Common myeloid progenitor, CD34-positive (primary cell): ENCODE measurements at regions not wholly inside any gene's neighbourhood (a gene's known extent, or its start where the extent isn't known, plus 50 kb on each side); places are given as distances from the start of the nearest gene placed in this dataset.

Source experiments
- CTCF ChIA-PET: fragments of 350-600 bp; sonication (Branson Sonifier 250); formaldehyde crosslinking; loops from one replicate; lab custom pipeline; 2021; ENCODE audit warnings: antibody characterized with exemption; lab: Charles Lee
- POLR2A ChIA-PET: fragments of 350-600 bp; sonication (Branson Sonifier 250); formaldehyde crosslinking; loops from one replicate; lab custom pipeline; 2021; ENCODE audit warnings: antibody characterized with exemption; lab: Charles Lee
- DNase-seq, 3 donors: peaks; one replicate each; pipeline versions ENCODE4 v3.0.0 to v3.0.0-alpha.2; 2013
- H3K27ac ChIP-seq, 2 experiments: 1 replicate in 1 of 2; 2 replicates in 1 of 2; pipeline ENCODE4 v1.7.0; 2013; ENCODE audit warnings: inconsistent platforms in 2 of 2, low read length in 2 of 2, mild to moderate bottlenecking in 2 of 2, low read depth in 1 of 2, moderate library complexity in 1 of 2; ENCODE audit not compliant: severe bottlenecking in 2 of 2, insufficient read depth in 1 of 2, poor library complexity in 1 of 2
- H3K27me3 ChIP-seq, 5 experiments: replicated peaks in 2 of 5; 1 replicate in 3 of 5; 2 replicates in 2 of 5; pipeline versions ENCODE4 v1.6.1 to v1.7.0; 2013; ENCODE audit warnings: low read length in 4 of 5, mild to moderate bottlenecking in 2 of 5, moderate library complexity in 2 of 5, inconsistent platforms in 1 of 5; ENCODE audit not compliant: insufficient read depth in 5 of 5, control insufficient read depth in 4 of 5
- H3K36me3 ChIP-seq, 4 experiments: 1 replicate in 2 of 4; 2 replicates in 2 of 4; pipeline versions ENCODE4 v1.6.1 to v1.7.0; 2013; ENCODE audit warnings: low read length in 3 of 4, control low read depth in 1 of 4, mild to moderate bottlenecking in 1 of 4; ENCODE audit not compliant: control insufficient read depth in 4 of 4, insufficient read depth in 4 of 4
- H3K4me1 ChIP-seq, 4 experiments: 1 replicate in 3 of 4; 2 replicates in 1 of 4; pipeline versions ENCODE4 v1.6.1 to v1.7.1; 2013; ENCODE audit warnings: low read length in 3 of 4, mild to moderate bottlenecking in 3 of 4, control low read depth in 1 of 4, inconsistent platforms in 1 of 4, moderate library complexity in 1 of 4; ENCODE audit not compliant: control insufficient read depth in 4 of 4, insufficient read depth in 4 of 4; ENCODE audit errors: control extremely low read depth in 1 of 4
- H3K4me3 ChIP-seq, 7 experiments: 1 replicate in 4 of 7; 2 replicates in 3 of 7; pipeline versions ENCODE4 v1.5.1 to v1.7.0; 2013; ENCODE audit warnings: mild to moderate bottlenecking in 7 of 7, low read length in 6 of 7, moderate library complexity in 6 of 7, inconsistent platforms in 2 of 7, low read depth in 2 of 7, control low read depth in 1 of 7; ENCODE audit not compliant: insufficient read depth in 4 of 7, control insufficient read depth in 1 of 7; ENCODE audit errors: extremely low read depth in 1 of 7
- H3K9me3 ChIP-seq, 5 experiments: 1 replicate in 4 of 5; 2 replicates in 1 of 5; pipeline versions ENCODE4 v1.6.1 to v1.7.1; 2013; ENCODE audit warnings: low read length in 4 of 5, mild to moderate bottlenecking in 2 of 5, inconsistent platforms in 1 of 5, low read depth in 1 of 5, moderate library complexity in 1 of 5; ENCODE audit not compliant: control insufficient read depth in 4 of 5, insufficient read depth in 2 of 5; ENCODE audit errors: control extremely low read depth in 1 of 5
- WGBS: methylation state at CpG from one replicate; pipeline ENCODE4 v1.1.5; 2013; ENCODE audit not compliant: insufficient coverage; 5-methylcytosine and 5-hydroxymethylcytosine counted together

DNA sequence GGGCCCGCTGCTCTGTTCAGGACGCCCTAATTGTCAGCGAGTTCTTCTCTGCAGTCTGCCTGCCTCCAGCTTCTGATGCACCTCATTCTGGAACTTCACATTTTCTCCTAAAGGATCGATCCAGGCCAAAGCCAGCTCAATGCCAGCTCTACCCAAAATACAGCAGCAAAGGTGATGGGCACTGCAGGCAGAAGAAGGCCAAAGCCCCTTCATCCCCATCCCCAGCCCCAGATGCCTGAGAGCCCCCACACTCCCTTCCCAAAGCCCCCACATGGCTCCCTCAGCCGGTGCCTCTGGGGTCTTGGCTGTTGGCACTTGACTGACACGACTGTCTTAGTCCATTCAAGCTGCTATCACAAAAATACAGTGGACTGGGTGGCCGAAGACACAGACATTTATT, 410.3 kb downstream of the BRD1 start:
- ChIA-PET POLR2A (no interaction called here), CTCF (no interaction called here)
- no peak for DNase-seq
- H3K4me3 ChIP-seq: no peak overlapping the region
- WGBS: 90% methylated on average over 7 of the region's 7 CpGs
- no peak overlapping the region for H3K27ac ChIP-seq
- peaks cover 0 to 18% (median 3%) of the 10 kb centered on the region in 5 experiments for H3K27me3 ChIP-seq
- H3K9me3 ChIP-seq: peaks cover 0 to 8% (median 0%) of the 10 kb centered on the region in 5 experiments
- no peaks in the 10 kb centered on the region for H3K4me1 ChIP-seq
- no peaks in the 10 kb centered on the region for H3K36me3 ChIP-seq

DNA sequence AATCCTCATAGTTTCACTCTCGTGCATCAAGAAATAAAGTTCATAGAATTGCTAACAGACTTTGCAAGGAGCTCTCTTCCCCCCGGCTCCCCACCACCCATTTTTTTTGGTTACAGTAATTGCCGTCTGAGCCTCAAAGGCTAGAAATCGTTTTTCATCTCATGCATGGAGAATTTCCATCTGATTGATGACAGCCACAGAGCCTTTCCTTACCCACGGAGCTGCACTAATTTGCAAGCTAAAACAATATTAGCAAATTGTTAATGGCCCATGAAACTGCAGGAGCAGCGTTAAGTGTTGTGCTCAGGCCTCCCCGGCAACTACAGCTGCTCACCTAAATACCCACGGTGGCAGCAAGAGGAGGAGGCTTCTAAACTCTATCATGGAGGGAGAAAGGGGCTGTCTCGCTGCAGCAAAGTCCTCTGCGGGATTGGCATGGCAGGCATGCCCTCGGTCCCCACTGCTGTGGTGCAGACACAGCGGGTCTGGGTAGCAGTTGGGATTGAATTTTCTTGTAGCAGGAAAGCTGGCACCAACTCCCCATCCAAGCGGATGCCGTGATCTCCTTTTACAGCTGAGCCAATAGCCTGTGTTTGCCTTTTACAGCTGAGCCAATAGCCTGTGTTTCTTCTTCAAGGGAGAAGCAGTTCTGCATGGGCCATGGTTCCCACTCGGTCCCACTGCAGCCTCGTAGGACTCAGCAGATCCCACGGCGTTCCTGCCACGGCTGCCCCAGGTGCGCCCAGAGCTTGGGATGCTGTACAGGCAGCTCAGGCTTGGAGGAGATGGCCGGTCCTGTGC, 412.3 kb downstream of the BRD1 start:
- Histone ChIP-seq H3K36me3 (no peaks in the 10 kb centered on the region), H3K4me1 (no peaks in the 10 kb centered on the region), H3K9me3 (peaks cover 0 to under 1% (median 0%) of the 10 kb centered on the region in 5 experiments), H3K27ac (no peak overlapping the region), H3K4me3 (no peak overlapping the region), H3K27me3 (peaks cover 0 to 17% (median 3%) of the 10 kb centered on the region in 5 experiments)
- CTCF ChIA-PET: no interaction called here
- no peak for DNase-seq
- WGBS: 78% methylated on average over 19 of the region's 21 CpGs
- POLR2A ChIA-PET: no interaction called here

DNA sequence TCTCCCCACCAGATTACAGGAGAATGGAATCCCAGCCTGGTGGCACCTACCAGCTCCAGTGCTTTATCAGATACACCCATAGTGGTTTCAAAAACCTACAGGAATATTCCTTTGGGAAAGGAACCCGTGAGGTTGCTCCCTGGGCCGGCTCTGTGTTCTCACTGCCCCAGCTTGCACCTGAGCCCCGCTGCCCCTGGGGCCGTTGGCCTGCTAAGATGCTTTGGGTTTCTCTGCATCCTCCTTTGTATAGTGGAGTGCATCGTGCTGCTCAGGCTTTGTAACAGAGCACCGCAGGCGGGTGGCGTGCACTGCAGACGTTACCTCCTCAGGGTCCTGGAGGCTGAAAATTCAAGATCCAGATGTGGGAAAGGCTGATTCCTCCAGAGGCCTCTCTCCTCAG, 414.1 kb downstream of the BRD1 start:
- Histone ChIP-seq H3K27ac (no peak overlapping the region), H3K4me3 (no peak overlapping the region), H3K27me3 (peaks cover 0 to 21% (median 5%) of the 10 kb centered on the region in 5 experiments), H3K9me3 (peaks cover 0 to 8% (median 4%) of the 10 kb centered on the region in 5 experiments), H3K36me3 (no peaks in the 10 kb centered on the region), H3K4me1 (no peaks in the 10 kb centered on the region)
- ChIA-PET CTCF (no interaction called here), POLR2A (no interaction called here)
- no peak for DNase-seq
- 84% methylated on average over 9 of the region's 9 CpGs for WGBS

DNA sequence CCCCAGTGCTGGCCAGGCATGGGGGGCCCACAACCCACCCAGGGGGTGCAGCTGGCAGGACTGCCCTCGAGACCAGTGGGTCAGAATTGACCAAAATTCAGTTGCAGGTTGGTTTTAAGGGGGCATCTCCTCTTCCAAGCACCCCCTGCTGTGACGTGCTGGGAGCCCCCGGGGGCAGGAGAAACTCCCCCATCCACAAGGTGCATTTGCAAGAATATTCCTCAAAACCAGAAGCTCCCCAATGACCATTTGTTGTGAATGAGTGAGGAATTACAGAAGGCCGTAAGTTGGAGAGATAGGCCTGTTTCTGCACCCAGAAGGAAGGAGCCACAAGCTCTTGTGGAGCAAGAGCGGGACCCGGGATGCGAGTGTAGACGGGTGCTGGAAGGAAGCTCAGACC, 414.5 kb downstream of the BRD1 start:
- Histone ChIP-seq H3K4me1 (no peaks in the 10 kb centered on the region), H3K36me3 (no peaks in the 10 kb centered on the region), H3K27me3 (peaks cover 0 to 21% (median 5%) of the 10 kb centered on the region in 5 experiments), H3K4me3 (no peak overlapping the region), H3K9me3 (peaks cover 0 to 8% (median 4%) of the 10 kb centered on the region in 5 experiments), H3K27ac (no peak overlapping the region)
- ChIA-PET CTCF (no interaction called here), POLR2A (no interaction called here)
- no peak for DNase-seq
- 93% methylated on average over 5 of the region's 8 CpGs for WGBS

DNA sequence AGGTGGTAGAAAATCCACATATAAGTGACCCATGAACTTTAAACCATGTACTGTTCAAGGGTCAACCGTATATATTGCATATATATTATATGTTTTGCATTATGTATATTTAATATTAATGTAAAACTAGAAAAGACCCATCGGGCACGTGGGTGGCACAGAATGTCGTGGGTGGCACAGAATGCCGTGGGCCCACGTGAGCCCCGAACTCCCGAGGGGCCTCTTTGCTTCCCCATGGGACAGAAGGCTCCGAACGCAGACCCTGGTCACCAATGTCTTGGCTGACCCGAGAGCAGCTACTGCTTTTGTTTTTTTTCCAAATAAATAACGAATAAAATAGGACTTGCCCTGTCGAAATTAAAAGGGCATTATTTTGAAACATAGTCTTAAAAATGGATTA, 415.4 kb downstream of the BRD1 start:
- Histone ChIP-seq H3K4me1 (no peaks in the 10 kb centered on the region), H3K4me3 (no peak overlapping the region), H3K27ac (no peak overlapping the region), H3K9me3 (peaks cover 0 to 8% (median 4%) of the 10 kb centered on the region in 5 experiments), H3K36me3 (no peaks in the 10 kb centered on the region), H3K27me3 (peaks cover 0 to 21% (median 5%) of the 10 kb centered on the region in 5 experiments)
- WGBS: 94% methylated on average over 9 of the region's 13 CpGs
- ChIA-PET POLR2A (no interaction called here), CTCF (no interaction called here)
- DNase-seq: no peak

DNA sequence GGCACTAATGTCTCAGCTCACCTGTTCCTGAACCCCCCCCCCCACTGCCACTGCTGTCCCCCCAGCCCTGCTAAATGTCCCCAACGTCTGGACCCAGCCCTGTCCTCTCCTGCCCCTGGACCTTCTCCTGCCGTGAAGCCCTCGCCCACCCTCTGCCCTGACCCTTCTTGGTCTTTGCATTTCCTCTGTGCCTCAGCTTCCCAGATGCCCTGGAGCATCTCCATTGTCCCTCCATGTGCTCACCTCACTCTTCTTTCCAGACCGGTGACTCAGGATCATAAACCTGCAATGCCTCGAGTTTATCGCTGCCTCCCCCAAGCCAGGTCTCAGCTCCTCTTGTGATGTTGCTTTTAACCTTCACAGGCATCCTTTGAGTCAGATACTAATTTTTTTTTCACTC, 416.4 kb downstream of the BRD1 start:
- POLR2A ChIA-PET: no interaction called here
- peaks cover 0 to 8% (median 4%) of the 10 kb centered on the region in 5 experiments for H3K9me3 ChIP-seq
- 93% methylated on average over 5 of the region's 6 CpGs for WGBS
- H3K4me3 ChIP-seq: no peak overlapping the region
- no peaks in the 10 kb centered on the region for H3K4me1 ChIP-seq
- DNase-seq: no peak
- H3K27me3 ChIP-seq: peaks cover 0 to 27% (median 5%) of the 10 kb centered on the region in 5 experiments
- no peaks in the 10 kb centered on the region for H3K36me3 ChIP-seq
- CTCF ChIA-PET: no interaction called here
- H3K27ac ChIP-seq: no peak overlapping the region

DNA sequence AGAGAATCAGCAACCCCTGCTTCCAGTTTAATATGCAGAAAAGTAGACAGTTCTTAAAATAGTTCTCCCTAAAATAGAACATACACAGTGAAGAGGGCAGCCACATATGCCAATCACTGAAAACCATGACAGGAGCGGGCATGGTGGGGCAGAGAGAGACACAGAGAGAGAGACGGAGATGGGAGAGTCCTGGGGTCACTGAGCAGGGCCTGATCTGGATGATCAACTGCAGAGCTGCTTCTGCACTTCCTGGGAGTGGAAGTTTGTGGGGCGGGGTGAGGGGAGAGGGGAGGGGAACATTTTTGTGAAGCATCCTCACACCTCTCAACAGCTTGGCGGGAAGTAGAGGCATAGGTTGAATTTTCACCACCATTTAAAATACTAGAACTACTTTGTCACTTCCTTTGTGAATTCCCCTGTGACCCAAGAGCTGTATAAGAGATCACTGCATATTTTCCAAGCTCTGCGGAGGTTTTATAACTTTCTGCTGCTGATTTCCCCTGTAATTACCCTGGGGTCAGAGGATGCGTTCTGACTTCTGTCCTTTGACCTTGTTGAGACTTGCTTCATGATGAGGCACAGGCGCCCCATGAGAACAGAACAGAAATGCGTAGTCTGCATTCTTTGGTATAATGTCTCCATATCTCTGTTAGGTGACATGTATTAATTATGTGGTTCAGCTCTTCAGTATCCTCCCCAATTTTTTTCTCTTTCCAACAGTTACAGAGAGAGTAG, 419.4 kb downstream of the BRD1 start:
- POLR2A ChIA-PET: no interaction called here
- no peak for DNase-seq
- H3K4me3 ChIP-seq: no peak overlapping the region
- CTCF ChIA-PET: no interaction called here
- H3K9me3 ChIP-seq: peaks cover 0 to 8% (median 7%) of the 10 kb centered on the region in 5 experiments
- no peaks in the 10 kb centered on the region for H3K4me1 ChIP-seq
- no peak overlapping the region for H3K27ac ChIP-seq
- 63% methylated on average over 4 of the region's 8 CpGs for WGBS
- peaks cover 0 to 34% (median 4%) of the 10 kb centered on the region in 5 experiments for H3K27me3 ChIP-seq
- H3K36me3 ChIP-seq: no peaks in the 10 kb centered on the region
